BLaER1 treated with 17β-estradiol and CSF1 and Interleukin-3, amounts not matched to agents 10 nM and 100 nM (cell line): ENCODE measurements at regions not wholly inside any gene's neighbourhood (a gene's known extent, or its start where the extent isn't known, plus 50 kb on each side); places are given as distances from the start of the nearest gene placed in this dataset.
A peak's percentile ranks its signal among the peaks of the same experiment; 100 is the strongest.
"Not testable (repeated sequence)": the region's sequence is repeated elsewhere in the genome, so short reads cannot be mapped to it uniquely, and the experiment has no call there.

Experiments used
- H3K27ac ChIP-seq, 11 experiments: shearing (Covaris generic); formaldehyde crosslinking; 2 replicates each; pipeline ENCODE4 v1.8.1; 2022
- H3K27me3 ChIP-seq, 11 experiments: shearing (Covaris generic); formaldehyde crosslinking; 2 replicates each; pipeline ENCODE4 v1.8.1; 2022
- H3K36me3 ChIP-seq, 11 experiments: shearing (Covaris generic); formaldehyde crosslinking; 2 replicates each; pipeline ENCODE4 v1.8.1; 2022
- H3K4me1 ChIP-seq, 10 experiments: shearing (Covaris generic); formaldehyde crosslinking; 2 replicates each; pipeline ENCODE4 v1.8.1; 2022
- H3K4me2 ChIP-seq, 11 experiments: shearing (Covaris generic); formaldehyde crosslinking; 2 replicates each; pipeline ENCODE4 v1.8.1; 2022
- H3K4me3 ChIP-seq, 10 experiments: shearing (Covaris generic); formaldehyde crosslinking; 2 replicates each; pipeline ENCODE4 v1.8.1; 2022
- H3K9ac ChIP-seq, 11 experiments: shearing (Covaris generic); formaldehyde crosslinking; 2 replicates each; pipeline ENCODE4 v1.8.1; 2022
- H3K9me3 ChIP-seq, 11 experiments: shearing (Covaris generic); formaldehyde crosslinking; replicated peaks in 1 of 11; 2 replicates each; pipeline ENCODE4 v1.8.1; 2022
- H4K20me1 ChIP-seq, 11 experiments: shearing (Covaris generic); formaldehyde crosslinking; 2 replicates each; pipeline ENCODE4 v1.8.1; 2022
- Cebpa-rat ChIP-seq, 11 experiments: shearing (Covaris generic); IDR thresholded peaks; 2 replicates each; pipeline ENCODE4 v1.8.1; 2022

- Histone ChIP-seq H3K9me3 (peaks cover 39 to 49% (median 43%) of the 10 kb centered on the region in 11 experiments), H3K27ac (no peak overlapping the region), H3K4me1 (peaks cover 0 to 15% (median 10%) of the 10 kb centered on the region in 10 experiments; a peak in 13 of 20 replicates), H3K4me2 (no peak overlapping the region), H4K20me1 (no peaks in the 10 kb centered on the region), H3K4me3 (no peak overlapping the region; a peak in 1 of 20 replicates), H3K9ac (no peak overlapping the region), H3K36me3 (no peaks in the 10 kb centered on the region), H3K27me3 (no peaks in the 10 kb centered on the region)
- TF ChIP-seq Cebpa-rat (IDR thresholded peaks at IDR 0.05), result no peak
These were observed 598.1 kb downstream of the UQCRFS1 start for GRCh38 chr19:28614634-28615545.

GRCh38 chr19:28612275-28612769 lies 600.6 kb downstream of the UQCRFS1 start:
- no peaks in the 10 kb centered on the region for H3K36me3 ChIP-seq
- H3K4me1 ChIP-seq, result no peaks in the 10 kb centered on the region
- H4K20me1 ChIP-seq, result no peaks in the 10 kb centered on the region
- no peak overlapping the region for H3K4me3 ChIP-seq
- peaks cover 54 to 71% (median 63%) of the 10 kb centered on the region in 11 experiments for H3K9me3 ChIP-seq
- no peaks in the 10 kb centered on the region for H3K27me3 ChIP-seq
- no peak for TF ChIP-seq Cebpa-rat (IDR thresholded peaks at IDR 0.05)
- no peak overlapping the region for H3K27ac ChIP-seq
- no peak overlapping the region for H3K9ac ChIP-seq
- no peak overlapping the region for H3K4me2 ChIP-seq

GRCh38 chr19:28611227-28611914 lies 601.6 kb downstream of the UQCRFS1 start:
- H3K9me3 ChIP-seq, result peaks cover 59 to 78% (median 71%) of the 10 kb centered on the region in 11 experiments
- not testable (repeated sequence) for H3K4me1 ChIP-seq, H3K27me3 ChIP-seq, H3K27ac ChIP-seq, H3K9ac ChIP-seq, H3K4me3 ChIP-seq, H3K4me2 ChIP-seq, H3K36me3 ChIP-seq, H4K20me1 ChIP-seq

GRCh38 chr19:28610731-28611130 lies 602.2 kb downstream of the UQCRFS1 start:
- no peaks in the 10 kb centered on the region for H4K20me1 ChIP-seq
- no peaks in the 10 kb centered on the region for H3K4me1 ChIP-seq
- no peak overlapping the region for H3K9ac ChIP-seq
- no peak overlapping the region for H3K4me2 ChIP-seq
- no peak for TF ChIP-seq Cebpa-rat (IDR thresholded peaks at IDR 0.05)
- no peaks in the 10 kb centered on the region for H3K27me3 ChIP-seq
- 0 out of 22 replicates have a peak, but pooled peaks cover 0 to 5% (median 0%) of the 10 kb centered on the region in 11 experiments for H3K36me3 ChIP-seq
- no peak overlapping the region for H3K4me3 ChIP-seq
- H3K9me3 ChIP-seq, result peaks cover 59 to 78% (median 71%) of the 10 kb centered on the region in 11 experiments
- no peak overlapping the region for H3K27ac ChIP-seq

GRCh38 chr19:28609944-28610343 lies 603.0 kb downstream of the UQCRFS1 start:
- H4K20me1 ChIP-seq, result no peaks in the 10 kb centered on the region
- TF ChIP-seq Cebpa-rat (IDR thresholded peaks at IDR 0.05), result no peak
- peaks cover 55 to 78% (median 71%) of the 10 kb centered on the region in 11 experiments for H3K9me3 ChIP-seq
- H3K4me1 ChIP-seq, result no peaks in the 10 kb centered on the region
- no peak overlapping the region for H3K9ac ChIP-seq
- no peaks in the 10 kb centered on the region for H3K27me3 ChIP-seq
- no peak overlapping the region for H3K4me3 ChIP-seq
- H3K36me3 ChIP-seq, result 0 out of 22 replicates have a peak, but pooled peaks cover 0 to 5% (median 0%) of the 10 kb centered on the region in 11 experiments
- H3K4me2 ChIP-seq, result no peak overlapping the region
- H3K27ac ChIP-seq, result no peak overlapping the region

GRCh38 chr19:28609091-28609755 lies 603.7 kb downstream of the UQCRFS1 start:
- TF ChIP-seq Cebpa-rat (IDR thresholded peaks at IDR 0.05), result no peak
- H3K4me3 ChIP-seq, result no peak overlapping the region
- H3K36me3 ChIP-seq, result 0 out of 22 replicates have a peak, but pooled peaks cover 0 to 5% (median 0%) of the 10 kb centered on the region in 11 experiments
- H3K27me3 ChIP-seq, result no peaks in the 10 kb centered on the region
- no peak overlapping the region for H3K27ac ChIP-seq
- peaks cover 47 to 73% (median 66%) of the 10 kb centered on the region in 11 experiments for H3K9me3 ChIP-seq
- no peaks in the 10 kb centered on the region for H4K20me1 ChIP-seq
- no peak overlapping the region for H3K9ac ChIP-seq
- no peak overlapping the region for H3K4me2 ChIP-seq
- no peaks in the 10 kb centered on the region for H3K4me1 ChIP-seq

- Histone ChIP-seq H3K27ac (no peak overlapping the region), H4K20me1 (no peaks in the 10 kb centered on the region), H3K4me1 (no peaks in the 10 kb centered on the region), H3K9me3 (peaks cover 38 to 63% (median 57%) of the 10 kb centered on the region in 11 experiments), H3K27me3 (no peaks in the 10 kb centered on the region), H3K9ac (no peak overlapping the region), H3K4me2 (no peak overlapping the region), H3K4me3 (no peak overlapping the region), H3K36me3 (0 out of 22 replicates have a peak, but pooled peaks cover 0 to 5% (median 0%) of the 10 kb centered on the region in 11 experiments)
- TF ChIP-seq Cebpa-rat (IDR thresholded peaks at IDR 0.05), result no peak
These were observed 604.7 kb downstream of the UQCRFS1 start for GRCh38 chr19:28608292-28608691.

GRCh38 chr19:28607066-28607583 lies 605.8 kb downstream of the UQCRFS1 start:
- TF ChIP-seq Cebpa-rat (IDR thresholded peaks at IDR 0.05), result no peak
- no peaks in the 10 kb centered on the region for H3K4me1 ChIP-seq
- peak overlapping the region in 1 of 10 experiments; percentile 31; a peak in 1 of 20 replicates for H3K4me3 ChIP-seq
- H4K20me1 ChIP-seq, result no peaks in the 10 kb centered on the region
- peaks cover 34 to 53% (median 46%) of the 10 kb centered on the region in 11 experiments for H3K9me3 ChIP-seq
- no peak overlapping the region for H3K9ac ChIP-seq
- 0 out of 22 replicates have a peak, but pooled peaks cover 0 to 5% (median 0%) of the 10 kb centered on the region in 11 experiments for H3K36me3 ChIP-seq
- 0 out of 22 replicates have a peak overlapping the region, but pooled peaks of 2 of the 11 experiments have one; percentile 22 to 29 for H3K27ac ChIP-seq
- H3K27me3 ChIP-seq, result no peaks in the 10 kb centered on the region
- H3K4me2 ChIP-seq, result no peak overlapping the region
